RWPE2 (cell line): ENCODE measurements at regions not wholly inside any gene's neighbourhood (a gene's known extent, or its start where the extent isn't known, plus 50 kb on each side); places are given as distances from the start of the nearest gene placed in this dataset.

Experiments used
- ATAC-seq: fragments of 200-7000 bp; cut with Tn5 transposase; 3 replicates; pipeline ENCODE4 v1.9.1; 2021; ENCODE audit warnings: low read depth
- DNase-seq: peaks from one replicate; pipeline ENCODE4 v3.0.0-alpha.2; 2020; ENCODE audit warnings: low spot score
- H3K27ac ChIP-seq: fragments of 450-650 bp; 2 replicates; pipeline ENCODE4 v1.5.1; 2017; ENCODE audit warnings: mild to moderate bottlenecking; ENCODE audit not compliant: poor library complexity, severe bottlenecking
- H3K27me3 ChIP-seq: fragments of 250-450 bp; sonication (Bioruptor Pico); 2 replicates; pipeline ENCODE4 v1.5.1; 2021; ENCODE audit warnings: mild to moderate bottlenecking, moderate library complexity; ENCODE audit not compliant: insufficient read depth, poor library complexity, severe bottlenecking
- H3K36me3 ChIP-seq: fragments of 250-450 bp; sonication (Bioruptor Pico); 2 replicates; pipeline ENCODE4 v1.5.1; 2020; ENCODE audit warnings: low read depth, mild to moderate bottlenecking, moderate library complexity
- H3K4me1 ChIP-seq: fragments of 250-450 bp; sonication (Bioruptor Pico); 2 replicates; pipeline ENCODE4 v1.5.1; 2021; ENCODE audit warnings: mild to moderate bottlenecking, moderate library complexity; ENCODE audit not compliant: insufficient read depth, poor library complexity, severe bottlenecking
- H3K4me3 ChIP-seq: fragments of 250-450 bp; sonication (Bioruptor Pico); 2 replicates; pipeline ENCODE4 v1.5.1; 2021; ENCODE audit warnings: mild to moderate bottlenecking, moderate library complexity; ENCODE audit not compliant: severe bottlenecking
- H3K9me3 ChIP-seq: fragments of 250-450 bp; sonication (Bioruptor Pico); 2 replicates; pipeline ENCODE4 v1.5.1; 2021; ENCODE audit warnings: mild to moderate bottlenecking, moderate library complexity; ENCODE audit not compliant: severe bottlenecking
- CTCF ChIP-seq: fragments of 450-650 bp; IDR thresholded peaks from one replicate; pipeline ENCODE4 v1.5.1; 2017; ENCODE audit warnings: mild to moderate bottlenecking, moderate library complexity; ENCODE audit not compliant: poor library complexity, severe bottlenecking

DNA sequence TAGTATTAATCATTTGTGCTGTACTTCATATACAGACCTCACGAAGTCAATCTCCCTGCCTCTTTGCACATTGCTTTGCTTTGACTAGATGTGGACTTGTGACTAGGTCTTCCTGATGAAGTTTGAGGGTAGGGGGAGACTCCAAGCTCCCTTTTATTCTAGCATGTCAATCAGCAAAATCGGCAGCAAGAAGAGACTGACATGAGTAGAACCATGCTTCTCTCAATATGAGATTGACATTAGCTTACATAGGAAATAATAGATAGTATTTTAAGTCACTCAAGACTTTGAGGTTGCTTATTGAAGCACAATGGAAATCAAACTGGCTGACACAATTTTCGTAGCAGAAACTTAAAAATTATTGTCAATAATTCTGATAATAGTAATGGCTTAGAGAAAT, 866.4 kb upstream of the ADAMTS5 start:
- H3K27me3 ChIP-seq, result no peaks in the 10 kb centered on the region
- no peak for ATAC-seq
- no peaks in the 10 kb centered on the region for H3K4me1 ChIP-seq

DNA sequence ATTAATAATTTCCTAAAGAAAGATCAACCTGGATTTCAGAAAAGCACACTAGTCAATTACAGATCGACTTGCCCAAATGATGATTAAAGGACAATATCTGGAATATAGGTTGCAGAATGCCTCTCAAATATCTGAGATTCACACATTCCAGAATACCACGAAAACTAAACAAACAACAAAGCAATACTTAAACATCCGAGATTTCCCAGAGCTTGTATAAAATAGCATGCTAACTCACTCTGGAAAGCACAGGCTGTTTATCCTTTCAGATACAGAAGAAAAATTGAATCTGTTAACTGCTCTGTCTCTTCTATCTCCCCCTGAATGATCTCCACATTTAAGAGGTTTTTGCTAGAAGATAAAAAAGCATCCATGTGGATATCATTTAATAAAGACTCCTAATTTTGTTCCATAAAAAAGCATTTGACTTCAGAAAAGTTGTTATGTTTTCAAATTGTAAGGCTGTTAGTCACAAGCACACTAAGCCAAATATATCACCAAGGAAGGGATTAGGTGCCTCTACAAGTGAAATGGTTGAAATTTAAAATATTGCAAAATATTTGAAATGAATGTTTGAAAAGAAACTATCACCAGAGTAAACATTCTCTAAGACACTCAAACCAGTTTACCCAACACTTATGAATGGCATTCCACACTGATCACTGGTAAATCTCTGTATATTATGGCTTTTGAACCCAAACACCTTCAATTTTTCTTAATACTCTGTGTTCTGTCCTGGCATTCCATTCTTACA, 865.1 kb upstream of the ADAMTS5 start:
- TF ChIP-seq CTCF, result no peak
- DNase-seq, result no peak
- Histone ChIP-seq H3K4me3 (no peak overlapping the region), H3K27ac (no peak overlapping the region), H3K27me3 (no peaks in the 10 kb centered on the region), H3K4me1 (no peaks in the 10 kb centered on the region), H3K36me3 (no peaks in the 10 kb centered on the region), H3K9me3 (no peaks in the 10 kb centered on the region)
- ATAC-seq, result no peak; the same call in 2 of the 3 replicates

More for the DNA sequence above, 866.4 kb upstream of the ADAMTS5 start:
- Histone ChIP-seq H3K27ac (no peak overlapping the region), H3K9me3 (no peaks in the 10 kb centered on the region), H3K36me3 (no peaks in the 10 kb centered on the region), H3K4me3 (no peak overlapping the region)
- DNase-seq, result no peak
- no peak for TF ChIP-seq CTCF

GRCh38 chr21:27831177-27831576, 864.3 kb upstream of the ADAMTS5 start:
- H3K4me1 ChIP-seq, result no peaks in the 10 kb centered on the region
- no peaks in the 10 kb centered on the region for H3K27me3 ChIP-seq
- H3K36me3 ChIP-seq, result no peaks in the 10 kb centered on the region
- no peak for TF ChIP-seq CTCF
- H3K4me3 ChIP-seq, result no peak overlapping the region
- H3K9me3 ChIP-seq, result no peaks in the 10 kb centered on the region
- DNase-seq, result no peak
- no peak for ATAC-seq
- H3K27ac ChIP-seq, result no peak overlapping the region

GRCh38 chr21:27827972-27828371, 861.1 kb upstream of the ADAMTS5 start:
- Histone ChIP-seq H3K4me3 (no peak overlapping the region), H3K27ac (no peak overlapping the region), H3K9me3 (no peaks in the 10 kb centered on the region), H3K27me3 (no peaks in the 10 kb centered on the region), H3K36me3 (no peaks in the 10 kb centered on the region), H3K4me1 (no peaks in the 10 kb centered on the region)
- no peak for DNase-seq
- no peak for TF ChIP-seq CTCF
- no peak for ATAC-seq

- TF ChIP-seq CTCF, result no peak
- Histone ChIP-seq H3K9me3 (no peaks in the 10 kb centered on the region), H3K36me3 (no peaks in the 10 kb centered on the region), H3K27ac (no peak overlapping the region), H3K27me3 (no peaks in the 10 kb centered on the region), H3K4me3 (no peak overlapping the region), H3K4me1 (no peaks in the 10 kb centered on the region)
- no peak for ATAC-seq
- DNase-seq, result no peak
These were observed 858.1 kb upstream of the ADAMTS5 start for GRCh38 chr21:27825035-27825434.
